ENCODE measurements at regions not wholly inside any gene's neighbourhood (a gene's known extent, or its start where the extent isn't known, plus 50 kb on each side); places are given as distances from the start of the nearest gene placed in this dataset.

DNA sequence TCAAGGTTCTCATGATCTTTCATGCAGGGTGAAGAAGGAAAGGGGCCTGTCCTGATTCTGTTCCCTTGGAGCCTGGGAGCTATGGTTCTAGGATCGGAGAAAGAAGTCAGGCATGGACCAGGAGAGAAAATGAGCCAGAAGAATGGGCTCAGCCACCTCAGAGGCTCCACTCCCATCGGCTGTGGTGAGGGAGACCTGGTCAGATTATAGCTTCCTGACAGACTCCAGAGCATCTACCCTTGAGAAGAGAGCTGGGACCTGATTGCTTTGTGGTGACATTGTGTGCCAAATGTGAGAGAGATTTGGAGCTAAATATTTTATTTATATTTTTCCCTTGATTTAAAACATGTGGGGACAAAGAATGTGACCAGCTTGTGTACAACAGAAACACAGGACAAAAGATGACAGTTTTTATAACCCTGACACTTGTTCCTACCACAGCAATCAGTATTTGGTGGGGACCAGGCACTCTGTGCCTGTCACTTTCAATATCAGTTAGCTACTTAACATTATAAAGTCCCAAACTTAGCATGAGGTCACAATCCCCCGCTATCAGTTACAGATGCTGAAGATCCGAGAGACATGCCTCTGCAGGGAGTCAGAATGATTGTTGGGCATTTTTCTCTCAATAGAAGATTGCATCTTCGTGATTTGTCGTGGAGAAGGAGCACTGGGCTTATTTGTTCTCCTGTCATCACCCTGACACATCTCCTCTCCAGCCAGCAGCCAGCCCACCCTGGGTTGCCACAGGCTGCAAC lies 228.3 kb upstream of the ADAMTS16 start:
- DNase-seq, result no peak

DNA sequence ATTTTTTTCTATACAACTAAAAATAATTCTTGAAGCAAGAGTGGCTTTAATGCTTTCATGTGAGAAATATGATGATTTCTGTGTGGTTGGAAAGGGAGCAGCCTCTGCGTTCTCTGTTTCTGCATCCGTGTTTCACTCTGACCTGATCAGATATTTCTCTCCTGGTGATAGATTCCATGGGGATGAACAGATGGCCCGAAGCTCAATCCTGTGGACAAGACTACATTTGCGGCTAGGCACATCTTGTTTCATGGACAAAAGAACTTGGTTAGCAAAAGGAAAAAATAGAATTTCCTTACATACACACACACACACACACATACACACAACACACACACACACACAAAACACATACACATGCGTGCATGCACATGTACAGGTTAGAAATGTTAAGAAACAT lies 218.2 kb upstream of the ADAMTS16 start:
- no peak for DNase-seq

DNA sequence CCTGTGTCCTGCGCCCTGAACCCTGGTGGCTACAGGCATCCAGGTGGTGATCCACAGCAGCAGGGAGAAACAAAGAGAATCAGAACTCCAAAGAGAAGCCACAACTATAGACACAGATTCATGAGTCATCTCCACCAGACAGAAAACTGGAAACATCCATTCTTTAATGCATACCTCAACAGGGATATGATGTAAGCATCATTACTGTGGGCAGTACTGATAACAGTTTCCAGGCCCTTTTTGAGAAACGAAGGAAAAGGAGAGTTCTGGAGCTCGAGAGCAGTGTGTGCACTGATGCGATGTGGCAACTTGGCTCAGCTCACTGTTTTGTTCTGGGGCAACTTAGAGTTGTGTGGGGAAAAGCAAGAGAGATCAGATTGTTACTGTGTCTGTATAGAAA lies 215.6 kb upstream of the ADAMTS16 start:
- no peak for DNase-seq

DNA sequence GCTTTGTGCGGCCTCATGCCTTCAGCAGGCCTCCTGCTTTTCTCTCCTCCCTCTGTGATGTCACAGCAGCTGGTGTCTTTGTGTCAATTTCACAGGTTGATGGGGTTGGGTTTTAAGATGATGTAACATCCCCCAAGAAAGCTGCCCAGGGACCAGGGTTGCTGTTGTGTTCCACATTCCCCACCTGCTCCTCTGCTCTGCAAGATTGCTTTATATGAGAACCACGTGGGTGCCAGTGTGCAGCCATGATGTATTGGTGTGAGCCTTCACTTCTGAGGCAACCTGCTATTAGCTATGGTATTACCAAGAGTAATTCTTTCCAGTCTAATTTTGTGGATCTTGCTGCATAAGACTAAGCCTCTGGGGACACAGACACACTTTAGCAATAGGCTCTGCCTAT lies 213.0 kb upstream of the ADAMTS16 start:
- no peak for DNase-seq

DNA sequence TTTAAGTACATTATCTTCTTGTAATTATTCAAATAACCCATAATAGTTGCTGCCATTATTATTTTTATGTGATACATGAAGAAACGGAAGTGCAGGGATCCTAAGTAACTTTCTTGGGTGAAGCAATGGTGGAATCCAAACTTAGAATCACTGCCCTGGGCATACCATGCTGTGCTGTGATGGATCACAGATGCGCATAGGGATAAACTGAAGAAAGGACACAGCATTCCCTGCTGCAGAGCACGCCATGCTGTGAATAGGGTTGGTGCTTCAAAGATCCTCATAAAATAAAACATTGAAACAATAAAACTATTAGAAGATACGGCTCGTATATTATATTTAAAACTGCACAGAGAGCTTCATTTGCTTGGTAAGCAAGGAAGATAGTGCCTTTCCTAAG lies 211.7 kb upstream of the ADAMTS16 start:
- DNase-seq, result no peak

DNA sequence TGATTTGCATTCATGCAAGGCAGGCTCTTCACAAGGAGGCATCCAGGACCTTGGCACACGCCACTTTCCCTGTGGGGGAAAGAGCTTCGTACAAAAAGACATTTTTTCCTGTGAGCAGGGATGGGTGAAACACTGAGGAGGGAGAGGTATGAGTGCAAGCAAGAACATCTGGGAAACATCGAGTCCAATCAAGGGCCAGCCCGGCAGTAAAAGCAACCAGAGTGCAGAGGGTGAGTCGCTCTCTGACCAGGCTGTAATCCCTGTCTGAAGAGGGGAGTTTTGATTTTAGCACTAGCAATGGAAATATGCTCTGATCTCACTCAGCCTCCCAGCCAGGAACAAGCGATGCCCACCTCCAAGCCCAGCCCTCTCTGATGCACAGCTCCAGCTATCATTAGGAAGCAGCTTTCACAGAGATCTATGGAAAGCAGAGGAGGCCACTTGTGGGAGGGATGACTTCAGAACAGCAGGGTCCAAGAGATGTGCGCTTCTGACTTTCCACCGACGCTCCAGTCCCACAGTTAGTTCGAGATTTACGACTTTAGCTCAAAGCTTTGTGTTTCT lies 211.0 kb upstream of the ADAMTS16 start:
- no peak for DNase-seq

DNA sequence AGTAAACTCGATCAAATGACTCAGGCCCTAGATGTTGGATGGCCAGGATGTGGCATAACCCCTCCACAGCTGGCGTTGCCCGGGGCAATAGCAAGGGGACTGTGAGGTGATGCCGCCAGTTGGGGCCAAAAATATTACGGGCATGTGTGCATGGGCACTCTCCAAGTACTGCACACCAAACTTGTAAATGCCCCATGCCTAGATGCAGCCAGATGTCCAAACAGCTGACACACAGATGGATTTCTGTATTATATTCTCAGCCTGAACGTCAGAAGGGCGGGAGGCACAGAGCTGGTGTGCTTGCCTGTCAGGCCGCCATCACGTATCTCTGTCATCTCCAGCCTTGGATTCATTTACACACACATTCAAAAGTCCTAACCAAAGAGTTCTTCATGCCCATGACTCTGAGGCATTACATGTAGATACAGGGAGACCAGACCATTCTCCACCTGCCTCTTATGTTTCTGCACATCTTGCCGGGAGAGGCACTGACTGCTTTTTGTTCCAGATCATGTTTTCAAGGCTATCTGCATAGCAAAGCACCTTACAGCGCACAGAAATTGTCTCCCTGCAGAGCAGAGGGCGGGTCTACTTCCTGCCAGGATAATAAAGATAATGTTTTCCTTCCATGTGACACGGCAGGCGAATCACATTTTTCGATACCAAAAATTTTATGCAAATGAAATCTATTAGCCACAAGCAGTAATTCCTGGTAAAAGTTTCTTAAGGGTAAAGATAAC lies 200.9 kb upstream of the ADAMTS16 start:
- no peak for DNase-seq

DNA sequence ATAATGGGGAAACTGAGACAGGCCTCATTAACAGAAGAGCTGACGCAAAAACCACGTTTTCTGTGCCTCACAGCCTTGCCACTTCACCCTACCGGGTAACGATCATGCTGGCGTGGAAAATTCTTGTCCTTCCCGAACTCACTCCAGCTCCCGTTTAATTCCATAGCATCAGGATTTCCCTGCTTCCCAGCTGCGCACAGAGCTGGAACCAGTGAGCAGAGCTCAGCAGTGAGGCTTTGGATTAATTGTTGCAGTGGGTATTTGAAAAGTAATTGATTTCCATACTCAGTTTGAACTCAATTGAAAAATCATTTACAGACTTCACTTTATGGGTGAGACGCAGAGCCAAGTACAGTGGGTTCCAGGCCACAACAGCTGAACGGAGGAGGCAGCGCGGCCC lies 199.0 kb upstream of the ADAMTS16 start:
- DNase-seq, result no peak

DNA sequence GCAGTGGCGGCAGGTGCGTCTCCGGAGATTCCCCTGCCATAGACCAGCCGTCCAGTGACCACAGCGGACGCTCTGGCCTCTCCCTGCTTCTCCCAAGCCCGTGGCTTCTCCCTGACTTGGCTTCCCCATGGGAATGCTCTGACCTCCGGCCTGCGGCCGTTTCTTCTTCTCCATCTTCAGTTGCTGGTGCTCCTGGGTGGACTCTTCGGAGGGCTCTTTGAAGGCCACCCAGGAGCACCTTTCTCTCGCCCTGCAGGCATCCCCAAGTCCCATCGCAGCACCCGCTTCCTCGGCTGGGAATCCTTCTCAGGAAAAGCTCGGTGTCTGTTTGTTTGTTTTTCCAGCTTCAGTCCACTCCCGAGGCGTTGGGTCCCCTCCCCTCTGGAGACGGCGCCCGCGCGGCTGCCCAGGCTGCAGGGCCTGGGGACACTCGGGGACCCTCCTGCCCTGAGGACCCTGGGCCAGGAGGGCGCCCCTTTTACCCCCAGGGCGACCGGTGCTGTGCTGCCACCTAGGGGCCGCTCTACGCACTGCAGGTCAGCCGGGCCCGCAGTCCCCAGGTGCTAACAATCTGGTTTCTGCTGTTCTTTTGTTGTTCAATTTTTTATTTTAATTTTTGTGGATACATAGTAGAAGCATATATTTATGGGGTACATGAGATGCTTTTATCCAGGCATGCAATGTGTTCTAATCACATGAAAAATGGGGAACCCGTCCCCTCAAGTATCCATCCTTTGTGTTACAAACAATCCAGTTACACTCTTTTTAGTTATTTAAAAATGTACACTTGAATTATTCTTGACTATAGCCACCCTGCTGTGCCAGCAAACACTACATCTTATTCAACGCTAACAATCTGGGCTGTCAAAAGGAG lies 197.9 kb upstream of the ADAMTS16 start:
- peak; percentile 13 for DNase-seq

DNA sequence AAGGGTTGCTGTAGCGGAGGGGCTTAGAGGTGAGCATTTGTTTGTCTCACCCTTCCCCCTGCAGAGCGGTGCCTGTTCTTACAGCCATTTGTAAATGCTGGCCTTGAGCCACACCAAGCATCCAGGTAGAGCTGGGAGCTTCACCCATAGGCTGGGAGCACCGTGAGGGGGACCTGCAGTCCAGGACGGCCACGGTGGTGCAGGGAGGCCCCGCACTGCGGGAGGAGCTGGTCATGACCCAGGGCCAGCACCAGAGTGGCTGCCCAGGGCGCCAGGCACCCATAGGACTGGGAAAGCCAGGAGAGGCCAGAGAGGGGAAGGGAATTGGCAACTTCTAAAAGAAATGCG lies 197.3 kb upstream of the ADAMTS16 start:
- no peak for DNase-seq

DNA sequence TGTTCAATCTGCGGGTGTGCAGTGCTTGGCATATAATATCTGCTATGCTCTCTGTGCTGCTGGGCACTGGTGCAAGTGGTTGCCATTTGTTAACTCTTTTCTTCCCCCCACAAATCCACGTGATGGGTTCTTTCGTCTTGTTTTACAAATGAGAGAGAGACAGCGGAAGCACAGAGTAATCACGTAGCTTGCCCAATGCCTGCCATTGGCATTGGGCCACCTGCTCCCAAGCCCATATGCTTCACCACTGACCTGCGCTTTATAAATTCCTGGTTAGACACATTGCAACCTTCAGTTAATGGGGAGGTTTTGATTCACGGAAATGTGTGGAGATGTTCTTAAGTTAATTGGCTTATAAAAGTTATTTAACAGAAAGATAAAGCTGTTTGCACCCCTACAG lies 194.8 kb upstream of the ADAMTS16 start:
- no peak for DNase-seq

DNA sequence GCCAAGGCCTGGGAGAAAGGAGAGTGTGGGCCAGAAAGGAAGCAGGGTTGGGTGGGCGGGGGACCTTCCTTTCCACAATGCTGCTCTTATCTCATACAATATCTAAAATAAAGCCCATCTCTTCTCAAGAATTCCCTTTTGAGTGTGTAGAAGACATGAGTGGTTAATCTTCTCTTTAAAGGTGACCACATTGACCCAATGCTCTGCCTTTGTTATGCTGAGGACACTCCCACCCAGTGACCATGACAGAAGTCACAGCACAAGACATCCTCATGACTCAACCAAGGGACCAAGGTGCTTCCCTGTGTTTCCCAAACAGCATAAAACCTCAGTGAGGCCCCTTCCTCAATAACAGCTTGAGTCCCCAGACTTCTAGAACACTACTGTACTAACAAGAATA lies 193.0 kb upstream of the ADAMTS16 start:
- DNase-seq, result no peak

DNA sequence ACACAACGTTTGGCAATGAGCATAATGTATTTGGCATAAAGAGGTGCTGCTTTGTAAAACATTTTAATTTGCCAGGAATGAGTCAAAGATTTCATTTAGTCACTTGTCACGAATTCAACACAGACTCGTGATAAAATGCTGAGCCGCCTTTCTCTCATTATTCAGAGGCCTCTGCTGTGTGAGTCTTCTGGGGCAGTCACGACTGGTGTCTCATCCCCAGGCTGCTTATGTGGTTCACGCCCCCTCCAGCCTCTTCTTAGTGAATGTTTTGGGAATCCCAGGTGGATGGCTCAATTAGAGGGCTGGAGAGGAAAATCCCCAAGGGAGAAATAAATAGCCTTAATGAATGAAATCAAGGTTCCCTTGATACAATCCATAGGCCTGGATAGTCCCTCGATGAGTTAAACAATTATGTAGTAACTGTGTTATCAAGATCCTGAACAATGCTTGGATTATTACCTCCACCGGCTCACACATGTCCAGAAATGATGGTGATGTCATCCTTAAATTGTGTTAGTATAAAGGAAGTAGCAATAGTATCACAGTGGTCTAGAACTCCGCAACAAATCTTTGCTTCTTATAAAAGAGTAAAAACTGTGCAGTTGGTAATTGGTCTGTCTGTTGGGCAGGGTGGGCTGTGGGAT lies 192.1 kb upstream of the ADAMTS16 start:
- DNase-seq, result no peak

DNA sequence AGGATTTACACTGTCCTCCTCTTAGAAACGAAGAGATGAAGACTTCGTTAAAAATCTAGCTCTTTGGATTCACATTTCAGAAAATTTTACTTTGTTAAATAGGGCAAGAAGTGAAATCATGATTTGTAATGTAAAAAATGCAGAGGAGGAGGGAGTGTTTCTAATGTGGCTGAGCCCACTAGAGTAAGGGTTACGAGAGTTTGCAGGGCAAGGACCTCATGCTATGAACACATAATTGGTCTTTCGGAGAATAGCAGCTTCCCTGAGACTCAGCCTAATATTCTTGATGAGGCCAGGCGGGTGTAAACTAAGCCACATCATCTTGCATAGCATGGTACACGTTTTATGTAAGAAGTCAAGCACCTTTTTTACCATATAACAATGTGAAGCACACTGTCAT lies 191.0 kb upstream of the ADAMTS16 start:
- no peak for DNase-seq

DNA sequence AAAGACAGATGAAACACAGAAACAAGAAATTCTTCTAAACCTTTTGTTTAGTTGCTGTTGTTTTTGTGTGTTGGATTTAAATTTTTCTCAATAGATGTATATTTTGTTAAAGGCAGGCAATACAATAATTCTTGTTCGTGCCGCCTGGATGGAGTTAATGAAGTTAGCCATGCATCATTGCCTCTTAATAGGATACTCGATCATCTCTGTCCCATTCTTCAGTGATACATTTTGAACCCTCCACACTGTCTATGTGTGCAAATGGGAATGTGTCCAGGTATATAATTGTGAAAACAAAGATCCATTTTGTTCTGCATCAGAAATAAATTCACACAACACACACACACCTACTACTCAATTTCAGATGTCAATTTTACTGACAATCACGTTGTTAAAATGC lies 186.6 kb upstream of the ADAMTS16 start:
- no peak for DNase-seq

DNA sequence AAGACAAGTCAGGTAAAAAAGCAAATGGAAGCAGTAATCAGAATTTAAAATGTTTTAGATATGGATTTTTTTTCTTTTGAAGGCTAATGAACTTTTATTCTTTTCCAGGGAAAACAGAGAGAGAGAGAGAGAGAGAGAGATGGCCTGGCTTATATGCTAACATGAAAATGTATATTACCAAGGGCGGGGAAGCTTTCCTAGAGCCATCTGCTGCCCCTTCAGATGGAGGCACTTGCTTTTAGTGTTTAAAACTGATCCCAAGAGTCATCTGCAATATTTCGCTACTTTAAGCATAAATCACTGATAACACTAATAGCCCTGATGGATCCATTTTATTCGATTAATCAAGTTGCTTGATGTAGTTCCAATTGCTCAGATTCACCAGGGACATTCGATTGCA lies 186.1 kb upstream of the ADAMTS16 start:
- no peak for DNase-seq

DNA sequence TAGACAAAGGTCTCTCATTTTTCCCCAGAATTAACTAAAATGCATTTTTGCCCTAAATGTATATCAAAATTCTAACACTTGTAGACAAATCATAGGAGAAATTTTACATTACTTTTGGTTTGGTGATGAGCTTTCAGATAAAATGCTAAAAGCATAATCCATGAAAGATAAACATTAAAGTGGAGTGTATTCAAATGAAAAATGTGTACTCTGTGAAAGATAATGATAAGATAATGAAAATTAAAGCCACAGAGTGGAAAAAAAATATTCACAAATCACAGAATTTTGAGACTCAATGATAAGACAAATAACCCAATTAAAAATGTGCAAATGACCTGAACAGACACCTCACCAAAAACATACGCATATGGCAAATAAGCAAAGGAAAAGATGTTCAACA lies 176.9 kb upstream of the ADAMTS16 start:
- DNase-seq, result no peak

DNA sequence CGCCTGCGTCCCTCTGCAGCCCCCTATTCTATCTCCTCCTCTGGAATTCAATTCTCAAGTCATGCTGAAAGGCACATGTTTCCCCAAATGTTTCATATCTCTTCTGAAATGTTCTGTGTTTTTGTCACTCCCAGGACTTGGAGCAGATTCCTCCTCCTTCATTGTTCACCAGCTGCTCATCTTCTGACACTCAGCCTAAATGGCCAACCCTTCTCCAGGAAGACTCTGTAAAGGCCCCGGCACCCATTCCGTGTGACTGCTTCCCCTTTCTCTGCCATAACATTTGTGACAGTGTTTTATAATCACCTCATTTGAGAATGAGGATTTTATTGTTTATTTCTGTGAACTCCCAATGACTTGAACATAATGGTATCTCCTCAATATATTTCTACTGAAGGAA lies 170.8 kb upstream of the ADAMTS16 start:
- DNase-seq, result no peak

DNA sequence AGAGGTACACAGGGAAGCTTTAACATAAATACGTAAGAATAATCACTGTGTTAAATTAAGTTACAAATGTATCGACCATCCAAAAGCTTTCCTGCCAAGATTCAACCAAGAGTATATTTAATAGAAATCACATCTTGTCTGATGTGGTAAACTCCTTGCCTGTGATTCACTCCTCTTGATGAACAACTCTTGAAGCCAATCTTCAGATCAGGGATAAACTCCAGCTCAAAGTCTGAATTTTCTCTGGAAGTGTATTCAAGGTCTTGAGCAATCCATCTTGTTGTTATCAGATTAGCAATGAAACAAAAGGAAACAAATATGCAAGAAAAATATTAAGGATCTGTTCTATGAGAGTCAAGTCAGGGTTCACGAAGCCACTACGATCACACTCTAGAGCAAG lies 170.0 kb upstream of the ADAMTS16 start:
- no peak for DNase-seq

DNA sequence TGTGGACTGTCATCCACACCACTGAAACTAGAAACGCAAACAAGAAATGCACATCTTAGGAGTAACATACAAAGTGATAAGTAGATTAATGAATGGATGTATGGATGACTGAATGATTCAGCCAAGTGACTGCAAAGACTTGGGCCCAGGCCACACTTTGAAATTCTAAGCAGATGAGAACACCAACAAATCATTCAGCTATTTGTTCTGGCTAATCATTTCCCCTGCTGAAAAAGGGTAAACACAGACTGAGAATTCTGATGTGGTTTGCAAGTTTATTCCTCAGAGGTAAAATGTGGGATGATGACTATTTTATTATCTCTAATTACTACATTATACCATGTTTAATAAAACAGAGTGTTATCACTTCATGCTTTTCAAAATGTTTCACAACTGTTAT lies 163.2 kb upstream of the ADAMTS16 start:
- DNase-seq, result no peak

DNA sequence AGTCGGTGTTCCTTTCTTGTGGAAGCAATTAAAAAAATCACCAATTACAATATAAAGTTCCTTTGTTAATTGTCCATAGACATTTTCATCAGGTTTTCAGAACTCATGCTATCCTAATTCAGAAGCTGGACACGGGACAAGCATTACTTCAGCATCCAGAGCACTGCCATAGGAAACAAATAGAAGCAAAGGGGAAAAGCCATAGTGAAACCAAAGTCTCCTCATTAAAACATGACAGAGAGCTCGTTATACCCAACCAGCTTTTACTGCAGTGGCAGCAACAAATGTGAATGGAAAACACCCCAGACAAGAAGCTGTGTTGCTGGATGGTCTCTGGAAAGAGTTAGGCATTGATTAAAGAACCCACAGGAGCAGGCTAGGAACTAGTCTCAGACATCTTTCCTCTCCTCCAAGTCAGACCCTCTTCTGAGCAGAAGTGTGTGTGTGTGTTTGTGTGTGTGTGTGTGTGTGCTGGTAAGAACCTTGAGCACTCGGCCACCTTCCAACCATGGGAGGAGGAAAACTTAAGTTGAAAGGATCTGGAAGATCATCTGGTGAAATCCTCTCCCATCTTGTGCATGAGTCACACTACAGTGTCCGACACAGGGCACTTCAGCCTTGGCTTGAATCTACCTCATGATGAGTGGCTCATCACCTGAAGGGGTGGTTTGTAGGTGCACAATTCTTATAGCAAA lies 162.6 kb upstream of the ADAMTS16 start:
- no peak for DNase-seq

DNA sequence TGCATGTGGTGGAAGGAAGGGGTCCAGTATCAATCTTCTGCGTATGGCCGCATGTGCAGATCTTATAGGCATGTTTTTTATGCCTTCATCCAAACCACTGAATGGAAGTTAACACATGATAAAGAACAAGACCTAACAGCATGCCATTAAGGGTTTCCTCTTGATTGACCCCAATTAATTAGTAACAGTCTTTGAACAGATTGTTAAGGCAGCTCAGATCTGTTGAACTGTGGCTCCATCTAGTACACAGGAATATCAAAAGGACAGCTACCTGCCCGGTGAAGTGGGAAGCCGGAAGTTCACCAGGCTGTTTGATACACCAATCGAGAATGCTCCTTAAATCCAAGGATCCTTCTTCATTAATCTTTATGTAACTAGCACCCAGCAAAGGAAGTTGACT lies 159.9 kb upstream of the ADAMTS16 start:
- DNase-seq, result no peak
